Neural cell (in vitro differentiated cells): ENCODE measurements at regions not wholly inside any gene's neighbourhood (a gene's known extent, or its start where the extent isn't known, plus 50 kb on each side); places are given as distances from the start of the nearest gene placed in this dataset.

Experiments used
- H2AFZ ChIP-seq: fragments of 200-600, 300-800 bp; sonication (generic), shearing (Covaris generic); 2 replicates; pipeline ENCODE4 v1.6.0; 2014; ENCODE audit warnings: low read depth, mild to moderate bottlenecking, antibody characterized with exemption, low read length, moderate library complexity
- H3F3A ChIP-seq: fragments of 200-600 bp; shearing (Covaris generic); 2 replicates; pipeline ENCODE4 v1.6.1; 2016; ENCODE audit warnings: mild to moderate bottlenecking, moderate library complexity, mixed read lengths, antibody characterized with exemption, low read length; ENCODE audit not compliant: insufficient read depth, poor library complexity, severe bottlenecking
- H3K27ac ChIP-seq: fragments of 200-600, 300-800 bp; sonication (generic), shearing (Covaris generic); 2 replicates; pipeline ENCODE4 v1.5.1; 2014; ENCODE audit warnings: mild to moderate bottlenecking, low read length, moderate library complexity
- H3K27me3 ChIP-seq: fragments of 300-800, 200-600 bp; sonication (generic), shearing (Covaris generic); 2 replicates; pipeline ENCODE4 v1.6.0; 2014; ENCODE audit warnings: mild to moderate bottlenecking, low read depth, low read length, moderate library complexity; ENCODE audit not compliant: insufficient read depth
- H3K36me3 ChIP-seq: fragments of 300-800, 200-600 bp; sonication (generic), shearing (Covaris generic); 2 replicates; pipeline ENCODE4 v1.5.1; 2014; ENCODE audit warnings: mild to moderate bottlenecking, antibody characterized with exemption, low read length, moderate library complexity; ENCODE audit not compliant: insufficient read depth
- H3K4me2 ChIP-seq: fragments of 300-800, 200-600 bp; sonication (generic), shearing (Covaris generic); 2 replicates; pipeline ENCODE4 v1.6.0; 2014; ENCODE audit warnings: mild to moderate bottlenecking, low read length
- H3K4me3 ChIP-seq: fragments of 300-800, 200-600 bp; sonication (generic), shearing (Covaris generic); 2 replicates; pipeline ENCODE4 v1.5.1; 2014; ENCODE audit warnings: mild to moderate bottlenecking, low read length, moderate library complexity
- H3K79me2 ChIP-seq: fragments of 200-600 bp; shearing (Covaris generic); replicated peaks from 2 replicates; pipeline ENCODE4 v1.6.0; 2014; ENCODE audit warnings: mild to moderate bottlenecking, low read length, moderate library complexity; ENCODE audit not compliant: insufficient read depth
- H3K9ac ChIP-seq: fragments of 300-800, 200-600 bp; sonication (generic), shearing (Covaris generic); 2 replicates; pipeline ENCODE4 v1.6.1; 2016; ENCODE audit warnings: mild to moderate bottlenecking, low read length, mixed read lengths
- H3K9me2 ChIP-seq: fragments of 200-600 bp; shearing (Covaris generic); 2 replicates; pipeline ENCODE4 v1.6.1; 2016; ENCODE audit warnings: mild to moderate bottlenecking, low read length, mixed read lengths; ENCODE audit not compliant: insufficient read depth
- H3K9me3 ChIP-seq: fragments of 200-600, 300-800 bp; sonication (generic), shearing (Covaris generic); 2 replicates; pipeline ENCODE4 v1.6.1; 2016; ENCODE audit warnings: mild to moderate bottlenecking, mixed run types, low read length, moderate library complexity, mixed read lengths
- H4K20me1 ChIP-seq: fragments of 200-600 bp; shearing (Covaris generic); 2 replicates; pipeline ENCODE4 v1.6.1; 2016; ENCODE audit warnings: mild to moderate bottlenecking, mixed run types; ENCODE audit not compliant: insufficient read depth
- CTCF ChIP-seq: fragments of 450-650 bp; IDR thresholded peaks from 2 replicates; pipeline ENCODE4 v1.5.1; 2014; ENCODE audit warnings: antibody characterized with exemption, mild to moderate bottlenecking, moderate library complexity; ENCODE audit not compliant: poor library complexity, severe bottlenecking
- EP300 ChIP-seq: fragments of 450-650 bp; conservative IDR thresholded peaks from 2 replicates; pipeline ENCODE4 v1.6.1; 2014; ENCODE audit warnings: antibody characterized with exemption, mild to moderate bottlenecking, moderate library complexity; ENCODE audit not compliant: poor library complexity, severe bottlenecking
- EZH2 ChIP-seq: fragments of 200-600, 300-800 bp; shearing (Covaris generic), sonication (generic); IDR thresholded peaks from 2 replicates; pipeline ENCODE4 v1.6.1; 2014; ENCODE audit warnings: antibody characterized with exemption, low read length, borderline replicate concordance, mild to moderate bottlenecking; ENCODE audit not compliant: insufficient read depth, poor library complexity, severe bottlenecking
- MXI1 ChIP-seq: fragments of 450-650 bp; conservative IDR thresholded peaks from 2 replicates; pipeline ENCODE4 v1.6.1; 2014; ENCODE audit warnings: antibody characterized with exemption, mild to moderate bottlenecking; ENCODE audit not compliant: poor library complexity, severe bottlenecking
- POLR2AphosphoS5 ChIP-seq: IDR thresholded peaks from 2 replicates; pipeline ENCODE4 v1.6.1; 2012
- RAD21 ChIP-seq: fragments of 450-650 bp; conservative IDR thresholded peaks from 2 replicates; pipeline ENCODE4 v1.6.1; 2014; ENCODE audit warnings: antibody characterized with exemption, mild to moderate bottlenecking, moderate library complexity
- SMC3 ChIP-seq: fragments of 450-650 bp; conservative IDR thresholded peaks from 2 replicates; pipeline ENCODE4 v1.6.1; 2014; ENCODE audit warnings: antibody characterized with exemption, mild to moderate bottlenecking, moderate library complexity; ENCODE audit not compliant: poor library complexity
- TAF1 ChIP-seq: IDR thresholded peaks from 2 replicates; pipeline ENCODE4 v1.6.1; 2012; ENCODE audit warnings: low read depth
- TF ChIP-seq, protein P1 (sequence below): IDR thresholded peaks from 2 replicates; pipeline ENCODE4 v1.6.1; 2012; ENCODE audit warnings: borderline replicate concordance

DNA sequence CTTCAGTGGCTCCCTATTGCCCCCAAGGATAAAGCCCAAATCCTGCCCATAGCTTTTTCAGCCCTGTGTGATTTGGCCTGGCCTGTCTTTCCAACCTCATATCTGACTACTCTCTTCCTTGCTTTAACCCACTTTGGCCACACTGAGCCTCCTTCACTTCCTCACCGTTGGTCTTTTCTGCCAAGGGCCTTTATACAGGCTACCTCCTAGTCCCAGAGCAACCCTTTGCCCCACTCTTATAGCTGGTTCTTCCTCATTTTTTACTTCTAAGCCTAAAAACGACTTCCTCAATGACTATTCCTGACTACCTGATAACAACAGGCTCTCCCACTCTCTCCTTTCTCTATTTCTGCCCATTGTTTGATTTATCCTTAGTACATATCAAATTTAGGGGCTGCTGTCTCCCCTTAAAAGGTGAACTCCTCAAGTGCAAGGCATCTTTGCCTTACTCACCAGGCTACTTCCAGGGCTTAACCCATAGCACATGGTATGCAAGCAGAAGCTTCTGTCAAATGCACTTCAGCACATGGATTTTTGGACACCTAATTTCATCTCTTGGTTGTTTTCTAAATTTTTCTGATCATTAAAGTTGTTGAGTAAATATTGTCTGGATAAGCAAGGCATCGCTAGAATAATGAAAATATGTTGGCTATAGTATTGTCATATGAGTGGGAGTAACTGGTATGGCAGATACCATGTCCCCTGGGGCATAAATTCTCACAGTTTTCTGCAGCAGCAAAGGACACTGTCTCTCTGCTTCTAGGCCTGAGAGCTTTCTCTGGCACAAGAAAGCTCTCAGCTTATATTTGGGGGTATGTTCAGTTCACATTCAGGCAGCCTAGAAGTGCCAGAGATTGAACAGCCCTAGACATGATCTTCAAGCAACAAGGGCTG, 201.5 kb upstream of the GPR26 start:
- Histone ChIP-seq H3K9me3 (no peaks in the 10 kb centered on the region), H3K9ac (no peak overlapping the region), H3K4me2 (no peak overlapping the region), H3K36me3 (no peaks in the 10 kb centered on the region), H4K20me1 (no peaks in the 10 kb centered on the region), H3K27ac (no peak overlapping the region), H3K9me2 (no peaks in the 10 kb centered on the region), H3K4me3 (no peak overlapping the region), H3K27me3 (peaks cover 13% of the 10 kb centered on the region), H3K79me2 (no peaks in the 10 kb centered on the region), H3F3A (no peaks in the 10 kb centered on the region), H2AFZ (no peak overlapping the region)
- TF ChIP-seq, protein P1, sequence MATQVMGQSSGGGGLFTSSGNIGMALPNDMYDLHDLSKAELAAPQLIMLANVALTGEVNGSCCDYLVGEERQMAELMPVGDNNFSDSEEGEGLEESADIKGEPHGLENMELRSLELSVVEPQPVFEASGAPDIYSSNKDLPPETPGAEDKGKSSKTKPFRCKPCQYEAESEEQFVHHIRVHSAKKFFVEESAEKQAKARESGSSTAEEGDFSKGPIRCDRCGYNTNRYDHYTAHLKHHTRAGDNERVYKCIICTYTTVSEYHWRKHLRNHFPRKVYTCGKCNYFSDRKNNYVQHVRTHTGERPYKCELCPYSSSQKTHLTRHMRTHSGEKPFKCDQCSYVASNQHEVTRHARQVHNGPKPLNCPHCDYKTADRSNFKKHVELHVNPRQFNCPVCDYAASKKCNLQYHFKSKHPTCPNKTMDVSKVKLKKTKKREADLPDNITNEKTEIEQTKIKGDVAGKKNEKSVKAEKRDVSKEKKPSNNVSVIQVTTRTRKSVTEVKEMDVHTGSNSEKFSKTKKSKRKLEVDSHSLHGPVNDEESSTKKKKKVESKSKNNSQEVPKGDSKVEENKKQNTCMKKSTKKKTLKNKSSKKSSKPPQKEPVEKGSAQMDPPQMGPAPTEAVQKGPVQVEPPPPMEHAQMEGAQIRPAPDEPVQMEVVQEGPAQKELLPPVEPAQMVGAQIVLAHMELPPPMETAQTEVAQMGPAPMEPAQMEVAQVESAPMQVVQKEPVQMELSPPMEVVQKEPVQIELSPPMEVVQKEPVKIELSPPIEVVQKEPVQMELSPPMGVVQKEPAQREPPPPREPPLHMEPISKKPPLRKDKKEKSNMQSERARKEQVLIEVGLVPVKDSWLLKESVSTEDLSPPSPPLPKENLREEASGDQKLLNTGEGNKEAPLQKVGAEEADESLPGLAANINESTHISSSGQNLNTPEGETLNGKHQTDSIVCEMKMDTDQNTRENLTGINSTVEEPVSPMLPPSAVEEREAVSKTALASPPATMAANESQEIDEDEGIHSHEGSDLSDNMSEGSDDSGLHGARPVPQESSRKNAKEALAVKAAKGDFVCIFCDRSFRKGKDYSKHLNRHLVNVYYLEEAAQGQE: no peak
- TF ChIP-seq POLR2AphosphoS5 (no peak), TAF1 (no peak), EP300 (no peak), MXI1 (no peak), RAD21 (no peak), SMC3 (no peak), CTCF (no peak), EZH2 (no peak)

DNA sequence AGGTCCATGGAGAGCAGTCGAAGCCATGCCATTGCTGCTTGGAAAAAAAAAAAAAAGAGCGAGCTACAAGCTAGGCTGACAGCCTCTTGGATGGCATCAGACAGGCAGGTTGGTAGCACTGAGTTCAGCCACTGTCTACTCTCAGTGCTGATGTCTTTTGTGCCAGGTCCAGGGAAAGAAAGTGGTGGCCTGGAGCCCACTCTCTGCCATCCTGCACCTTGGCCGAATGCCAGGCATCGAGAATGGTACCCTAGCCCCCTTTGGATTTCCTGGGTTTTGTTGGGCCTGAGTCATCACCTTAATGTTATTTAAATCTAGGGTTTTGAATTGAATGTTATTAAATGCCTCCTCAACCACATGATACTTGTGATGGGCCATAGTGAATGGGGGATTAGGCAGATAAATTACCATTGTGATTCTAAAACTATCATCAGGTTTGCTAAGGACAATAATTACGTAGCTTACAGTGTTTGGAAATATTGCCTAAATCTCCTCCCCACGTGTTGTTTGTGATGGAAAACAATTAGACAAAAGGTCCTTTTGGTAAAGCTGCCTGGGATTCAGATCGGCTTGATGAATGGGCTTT, 195.7 kb upstream of the GPR26 start:
- no peak overlapping the region for H2AFZ ChIP-seq
- H3K27me3 ChIP-seq: peaks cover 6% of the 10 kb centered on the region
- H3K4me3 ChIP-seq: no peak overlapping the region
- H3K36me3 ChIP-seq: no peaks in the 10 kb centered on the region
- H3K4me2 ChIP-seq: no peak overlapping the region
- no peaks in the 10 kb centered on the region for H3F3A ChIP-seq
- no peak overlapping the region for H3K9ac ChIP-seq
- no peaks in the 10 kb centered on the region for H3K9me3 ChIP-seq
- H4K20me1 ChIP-seq: no peaks in the 10 kb centered on the region
- H3K27ac ChIP-seq: no peak overlapping the region
- TF ChIP-seq POLR2AphosphoS5: no peak
- TF ChIP-seq MXI1: no peak
- TF ChIP-seq RAD21: no peak
- TF ChIP-seq, protein P1: no peak
- TF ChIP-seq TAF1: no peak
- TF ChIP-seq CTCF: no peak
- no peak for TF ChIP-seq SMC3
- TF ChIP-seq EP300: no peak
- TF ChIP-seq EZH2: no peak
- no peaks in the 10 kb centered on the region for H3K79me2 ChIP-seq
- H3K9me2 ChIP-seq: no peaks in the 10 kb centered on the region
